A549 (cell line): ENCODE measurements at regions not wholly inside any gene's neighbourhood (a gene's known extent, or its start where the extent isn't known, plus 50 kb on each side); places are given as distances from the start of the nearest gene placed in this dataset.

Experiments used
- ATAC-seq, 2 experiments: fragments of 200-7000 bp in 1 of 2; fragments of >200 bp in 1 of 2; cut with Nextera tagmentation in 1 of 2; cut with Tn5 transposase in 1 of 2; 3 replicates each; pipeline versions ENCODE4 v1.8.0 to v1.9.1; 2018 to 2020; ENCODE audit warnings: mild to moderate bottlenecking in 1 of 2, moderate library complexity in 1 of 2
- CTCF ChIA-PET: fragments of 300-600 bp; sonication (Branson Sonifier 250); formaldehyde crosslinking; extraction: SDS; loops from one replicate; lab custom pipeline; 2021; ENCODE audit warnings: antibody characterized with exemption, inconsistent platforms; lab: Yijun Ruan, JAX
- POLR2A ChIA-PET: fragments of 350-600 bp; formaldehyde crosslinking; extraction: SDS; loops from one replicate; lab custom pipeline; 2021; ENCODE audit warnings: antibody characterized with exemption, inconsistent platforms; lab: Yijun Ruan, JAX
- DNase-seq, 2 experiments: peaks; one replicate each; pipeline versions ENCODE4 v3.0.0 to v3.0.0-alpha.2; 2011 to 2016; ENCODE audit warnings: low read depth in 1 of 2, low spot score in 1 of 2
- FAIRE-seq: peaks from 2 replicates; lab custom pipeline; 2011; peaks lifted over from hg19 to GRCh38; lab: Jason Lieb, UNC
- H3K27ac ChIP-seq, 2 experiments: fragments of >200 bp; sonication (Bioruptor Twin); formaldehyde crosslinking; 3 replicates each; pipeline ENCODE4 v1.5.1; 2016 to 2017
- H3K4me1 ChIP-seq: fragments of >200 bp; sonication (Bioruptor Twin); formaldehyde crosslinking; 3 replicates; pipeline ENCODE4 v1.6.1; 2016
- H3K4me2 ChIP-seq: fragments of >200 bp; sonication (Bioruptor Twin); formaldehyde crosslinking; 3 replicates; pipeline ENCODE4 v1.6.1; 2016
- H3K4me3 ChIP-seq: fragments of >200 bp; sonication (Bioruptor Twin); formaldehyde crosslinking; 3 replicates; pipeline ENCODE4 v1.5.1; 2016
- H3K9me3 ChIP-seq: fragments of >200 bp; sonication (Bioruptor Twin); formaldehyde crosslinking; 3 replicates; pipeline ENCODE4 v1.6.1; 2016
- CHD2 ChIP-seq: fragments of 150-350 bp; IDR thresholded peaks from 2 replicates; pipeline ENCODE4 v1.6.1; 2014; ENCODE audit warnings: low read length; ENCODE audit not compliant: partially characterized antibody
- CHD4 ChIP-seq: fragments of 200-600 bp; sonication (generic); IDR thresholded peaks from 2 replicates; pipeline ENCODE4 v1.6.1; 2016; ENCODE audit warnings: antibody characterized with exemption, mild to moderate bottlenecking, borderline replicate concordance
- FOSL2 ChIP-seq, 2 experiments: fragments of 450-650 bp in 1 of 2; fragments of >200 bp in 1 of 2; sonication (Bioruptor Twin) in 1 of 2; formaldehyde crosslinking; IDR thresholded peaks; 2 replicates each; pipeline versions ENCODE4 v1.5.0 to v1.6.1; 2016 to 2020; ENCODE audit warnings: mild to moderate bottlenecking in 1 of 2, moderate library complexity in 1 of 2
- GATA3 ChIP-seq: IDR thresholded peaks from 2 replicates; pipeline ENCODE4 v1.6.1; 2012; ENCODE audit warnings: borderline replicate concordance
- HOXA7 ChIP-seq: fragments of 250-450 bp; sonication (Bioruptor Pico); IDR thresholded peaks from 2 replicates; pipeline ENCODE4 v1.5.0; 2020; ENCODE audit warnings: mild to moderate bottlenecking, moderate library complexity
- KDM1A ChIP-seq: fragments of 200-600 bp; sonication (generic); IDR thresholded peaks from 2 replicates; pipeline ENCODE4 v1.6.1; 2016; ENCODE audit warnings: low read depth, mild to moderate bottlenecking
- MAFK ChIP-seq: fragments of 450-650 bp; IDR thresholded peaks from 2 replicates; pipeline ENCODE4 v1.6.1; 2014; ENCODE audit not compliant: partially characterized antibody
- MYC ChIP-seq: IDR thresholded peaks from 2 replicates; pipeline ENCODE4 v1.6.1; 2012; ENCODE audit warnings: mild to moderate bottlenecking, inconsistent platforms, low read length, improper control_type of control experiment, borderline replicate concordance
- NPAS2 ChIP-seq: fragments of 250-450 bp; sonication (Bioruptor Pico); IDR thresholded peaks from 2 replicates; pipeline ENCODE4 v1.8.0; 2022; ENCODE audit warnings: mild to moderate bottlenecking, moderate library complexity, borderline replicate concordance
- PHF8 ChIP-seq: fragments of 200-600 bp; sonication (generic); IDR thresholded peaks from 2 replicates; pipeline ENCODE4 v1.6.1; 2016; ENCODE audit warnings: low read depth, mild to moderate bottlenecking, antibody characterized with exemption, moderate library complexity, borderline replicate concordance
- RAD21 ChIP-seq, 2 experiments: fragments of >200 bp in 1 of 2; sonication (Bioruptor Twin) in 1 of 2; formaldehyde crosslinking in 1 of 2; IDR thresholded peaks in 1 of 2; conservative IDR thresholded peaks in 1 of 2; 2 replicates in 1 of 2; 3 replicates in 1 of 2; pipeline ENCODE4 v1.6.1; 2012 to 2018; ENCODE audit warnings: inconsistent platforms in 1 of 2
- RCOR1 ChIP-seq: fragments of 150-350 bp; IDR thresholded peaks from 2 replicates; pipeline ENCODE4 v1.6.1; 2014; ENCODE audit warnings: antibody characterized with exemption, low read length, low read depth
- RNF2 ChIP-seq: fragments of 200-600 bp; sonication (generic); IDR thresholded peaks from 2 replicates; pipeline ENCODE4 v1.6.1; 2016; ENCODE audit warnings: low read depth, mild to moderate bottlenecking, antibody characterized with exemption, moderate library complexity, borderline replicate concordance
- SMC3 ChIP-seq: fragments of >200 bp; sonication (Bioruptor Twin); formaldehyde crosslinking; IDR thresholded peaks from 3 replicates; pipeline ENCODE4 v1.6.1; 2018; ENCODE audit warnings: inconsistent platforms
- SREBF2 ChIP-seq: fragments of 450-650 bp; IDR thresholded peaks from 2 replicates; pipeline ENCODE4 v1.6.1; 2014; ENCODE audit warnings: mild to moderate bottlenecking, moderate library complexity
- WGBS: methylation state at CpG from one replicate; pipeline ENCODE4 v1.1.6; 2017; ENCODE audit errors: missing lambda C conversion rate; 5-methylcytosine and 5-hydroxymethylcytosine counted together
- TF ChIP-seq, protein P1 (sequence below): fragments of >200 bp; sonication (Bioruptor Twin); formaldehyde crosslinking; IDR thresholded peaks from 2 replicates; pipeline ENCODE4 v1.6.1; 2016
- TF ChIP-seq, protein P2 (sequence below): fragments of 250-450 bp; sonication (Bioruptor Pico); IDR thresholded peaks from 2 replicates; pipeline ENCODE4 v1.5.0; 2021; ENCODE audit warnings: mild to moderate bottlenecking, moderate library complexity, borderline replicate concordance
- TF ChIP-seq, protein P3 (sequence below): fragments of 150-350 bp; IDR thresholded peaks from 2 replicates; pipeline ENCODE4 v1.6.1; 2014; ENCODE audit warnings: low read depth, mild to moderate bottlenecking, low read length

DNA sequence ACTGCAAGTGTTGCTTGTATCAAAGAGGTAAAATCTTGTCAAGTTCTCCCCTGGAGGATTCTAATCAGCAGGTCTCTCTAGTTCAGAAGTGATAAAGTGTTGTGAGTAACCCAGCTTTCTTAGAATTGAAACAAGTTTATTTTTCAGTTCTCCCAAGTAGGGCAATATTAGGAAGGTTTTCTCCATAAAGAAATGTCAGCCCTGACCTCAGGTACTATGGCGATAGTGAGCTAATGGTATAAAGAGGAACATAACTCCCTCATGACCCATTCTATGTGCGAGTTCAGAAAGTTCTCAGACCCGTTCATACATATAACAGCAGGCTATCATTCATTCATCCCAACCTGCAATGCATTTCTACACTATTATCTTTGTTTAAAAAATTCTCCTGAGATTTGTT is 421.1 kb upstream of the SETBP1 start:
- no peak overlapping the region for H3K27ac ChIP-seq
- TF ChIP-seq GATA3 (no peak), SMC3 (no peak), SREBF2 (no peak), FOSL2 (IDR thresholded peaks at IDR 0.05) (no peak), FOSL2 (CRISPR knock-in tag; IDR thresholded peaks at IDR 0.05) (no peak), PHF8 (no peak)
- TF ChIP-seq, protein P1, sequence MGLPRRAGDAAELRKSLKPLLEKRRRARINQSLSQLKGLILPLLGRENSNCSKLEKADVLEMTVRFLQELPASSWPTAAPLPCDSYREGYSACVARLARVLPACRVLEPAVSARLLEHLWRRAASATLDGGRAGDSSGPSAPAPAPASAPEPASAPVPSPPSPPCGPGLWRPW: no peak
- TF ChIP-seq, all 56 proteins: peak for 0
- no peaks in the 10 kb centered on the region for H3K4me1 ChIP-seq
- H3K4me2 ChIP-seq: no peak overlapping the region
- ChIA-PET CTCF (no interaction called here), POLR2A (no interaction called here)
- FAIRE-seq: no peak
- WGBS: 2% methylated on average over 3 of the region's 3 CpGs
- H3K4me3 ChIP-seq: no peak overlapping the region
- no peak for DNase-seq
- no peaks in the 10 kb centered on the region for H3K9me3 ChIP-seq
- no peak for ATAC-seq

DNA sequence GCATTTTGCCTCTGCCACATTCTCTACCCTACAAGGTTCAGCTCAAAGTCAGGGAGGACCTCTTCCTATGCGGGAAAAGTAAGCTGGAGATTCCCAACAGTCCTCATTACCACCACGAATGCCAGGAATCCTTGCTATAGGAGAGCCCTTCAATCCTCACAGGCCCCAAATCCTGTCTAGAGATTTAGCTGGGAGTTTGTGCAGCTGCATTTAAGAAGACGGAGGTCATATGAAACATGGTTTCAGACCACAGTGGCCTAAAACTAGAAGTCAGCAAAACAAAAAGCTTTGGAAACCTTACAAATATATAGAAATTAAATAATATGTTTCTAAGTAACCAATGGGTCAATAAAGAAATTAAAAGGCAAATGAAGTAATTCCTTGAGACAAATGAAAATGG is 415.3 kb upstream of the SETBP1 start:
- WGBS: 19% methylated on average over 3 of the region's 3 CpGs
- Histone ChIP-seq H3K4me3 (no peak overlapping the region), H3K4me2 (no peak overlapping the region)
- CTCF ChIA-PET: no interaction called here
- FAIRE-seq: no peak
- TF ChIP-seq, protein P2, sequence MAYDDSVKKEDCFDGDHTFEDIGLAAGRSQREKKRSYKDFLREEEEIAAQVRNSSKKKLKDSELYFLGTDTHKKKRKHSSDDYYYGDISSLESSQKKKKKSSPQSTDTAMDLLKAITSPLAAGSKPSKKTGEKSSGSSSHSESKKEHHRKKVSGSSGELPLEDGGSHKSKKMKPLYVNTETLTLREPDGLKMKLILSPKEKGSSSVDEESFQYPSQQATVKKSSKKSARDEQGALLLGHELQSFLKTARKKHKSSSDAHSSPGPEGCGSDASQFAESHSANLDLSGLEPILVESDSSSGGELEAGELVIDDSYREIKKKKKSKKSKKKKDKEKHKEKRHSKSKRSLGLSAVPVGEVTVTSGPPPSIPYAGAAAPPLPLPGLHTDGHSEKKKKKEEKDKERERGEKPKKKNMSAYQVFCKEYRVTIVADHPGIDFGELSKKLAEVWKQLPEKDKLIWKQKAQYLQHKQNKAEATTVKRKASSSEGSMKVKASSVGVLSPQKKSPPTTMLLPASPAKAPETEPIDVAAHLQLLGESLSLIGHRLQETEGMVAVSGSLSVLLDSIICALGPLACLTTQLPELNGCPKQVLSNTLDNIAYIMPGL (CRISPR knock-in tag): no peak
- no peak for TF ChIP-seq SREBF2
- TF ChIP-seq, all 56 proteins: peak for 0
- DNase-seq (no peak), ATAC-seq (no peak)
- Histone ChIP-seq H3K27ac (no peak overlapping the region), H3K9me3 (no peaks in the 10 kb centered on the region), H3K4me1 (no peaks in the 10 kb centered on the region)
- POLR2A ChIA-PET: no interaction called here

DNA sequence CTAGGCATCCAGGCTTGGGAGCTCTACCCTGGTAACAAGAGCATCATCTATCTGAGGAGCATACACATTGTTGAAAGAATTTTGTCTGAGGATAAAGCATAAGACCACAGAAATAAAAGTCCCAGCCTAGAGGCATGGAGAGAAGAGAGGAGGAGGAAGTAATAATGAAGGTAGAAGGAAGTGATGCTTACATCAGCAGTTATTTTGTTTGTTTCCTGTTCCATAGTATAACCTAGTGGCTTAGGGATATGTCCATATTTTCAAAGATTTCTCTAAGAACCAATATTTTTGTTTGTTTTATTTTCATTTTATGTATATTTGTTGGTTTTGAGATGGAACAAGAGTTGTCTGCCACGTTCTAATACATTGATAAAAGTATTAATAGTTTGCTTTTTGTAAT is 407.4 kb upstream of the SETBP1 start:
- peak; percentile 32 for TF ChIP-seq MAFK
- TF ChIP-seq HOXA7 (CRISPR knock-in tag): no peak
- TF ChIP-seq, all 56 proteins: peak for 1
- H3K4me1 ChIP-seq: no peaks in the 10 kb centered on the region
- H3K9me3 ChIP-seq: no peaks in the 10 kb centered on the region
- FAIRE-seq: no peak
- ChIA-PET POLR2A (no interaction called here), CTCF (no interaction called here)
- H3K4me2 ChIP-seq: no peak overlapping the region
- DNase-seq: no peak
- H3K4me3 ChIP-seq: no peak overlapping the region
- no peak overlapping the region for H3K27ac ChIP-seq
- no peak for ATAC-seq
- WGBS: 0% methylated on average over 1 of the region's 1 CpG

DNA sequence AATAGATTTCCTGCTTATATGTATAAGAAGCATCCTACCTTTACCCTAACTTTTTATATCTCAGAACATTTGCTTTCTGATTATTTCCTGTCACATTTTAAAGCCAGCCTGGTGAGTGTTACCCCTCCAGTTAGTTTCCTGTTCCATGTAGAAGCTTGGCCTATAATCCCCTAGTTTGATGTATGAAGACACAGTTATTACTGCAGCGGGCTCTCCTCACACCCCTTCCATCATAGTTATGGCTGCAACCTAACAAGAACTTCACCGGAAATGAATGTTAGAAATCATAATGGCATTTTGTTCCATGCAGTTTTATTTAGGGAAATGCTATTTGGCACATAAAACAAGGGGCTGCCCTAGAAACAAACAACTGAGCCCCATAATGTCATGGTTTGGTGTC is 400.2 kb upstream of the SETBP1 start:
- CTCF ChIA-PET: no interaction called here
- no peak for ATAC-seq
- Histone ChIP-seq H3K4me3 (no peak overlapping the region), H3K4me1 (no peaks in the 10 kb centered on the region)
- TF ChIP-seq SMC3: no peak
- no peak for TF ChIP-seq RAD21 (conservative IDR thresholded peaks at IDR 0.05 in 1 of 2, IDR thresholded peaks at IDR 0.05 in 1 of 2)
- TF ChIP-seq NPAS2 (CRISPR knock-in tag): no peak
- no peak for TF ChIP-seq RNF2
- no peak for TF ChIP-seq CHD4
- TF ChIP-seq CHD2: no peak
- TF ChIP-seq, protein P2 (CRISPR knock-in tag): no peak
- no peak for TF ChIP-seq RCOR1
- TF ChIP-seq MYC: no peak
- no peak for TF ChIP-seq KDM1A
- TF ChIP-seq, protein P1: no peak
- TF ChIP-seq, protein P3, sequence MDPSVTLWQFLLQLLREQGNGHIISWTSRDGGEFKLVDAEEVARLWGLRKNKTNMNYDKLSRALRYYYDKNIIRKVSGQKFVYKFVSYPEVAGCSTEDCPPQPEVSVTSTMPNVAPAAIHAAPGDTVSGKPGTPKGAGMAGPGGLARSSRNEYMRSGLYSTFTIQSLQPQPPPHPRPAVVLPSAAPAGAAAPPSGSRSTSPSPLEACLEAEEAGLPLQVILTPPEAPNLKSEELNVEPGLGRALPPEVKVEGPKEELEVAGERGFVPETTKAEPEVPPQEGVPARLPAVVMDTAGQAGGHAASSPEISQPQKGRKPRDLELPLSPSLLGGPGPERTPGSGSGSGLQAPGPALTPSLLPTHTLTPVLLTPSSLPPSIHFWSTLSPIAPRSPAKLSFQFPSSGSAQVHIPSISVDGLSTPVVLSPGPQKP: no peak
- no peak for TF ChIP-seq PHF8
- TF ChIP-seq, all 56 proteins: peak for 0
- Histone ChIP-seq H3K4me2 (no peak overlapping the region), H3K27ac (no peak overlapping the region), H3K9me3 (no peaks in the 10 kb centered on the region)
- no peak for FAIRE-seq
- 27% methylated on average over 2 of the region's 2 CpGs for WGBS
- POLR2A ChIA-PET: no interaction called here
- no peak for DNase-seq
